ENCODE measurements at regions not wholly inside any gene's neighbourhood (a gene's known extent, or its start where the extent isn't known, plus 50 kb on each side); places are given as distances from the start of the nearest gene placed in this dataset.
"Not testable (repeated sequence)": the region's sequence is repeated elsewhere in the genome, so short reads cannot be mapped to it uniquely, and the experiment has no call there.

- ATAC-seq (ENCODE audit: low FRiP score) = no peak
Observed at GRCh38 chrX:81392396-81392795, 190.5 kb downstream of the SH3BGRL start.

DNA sequence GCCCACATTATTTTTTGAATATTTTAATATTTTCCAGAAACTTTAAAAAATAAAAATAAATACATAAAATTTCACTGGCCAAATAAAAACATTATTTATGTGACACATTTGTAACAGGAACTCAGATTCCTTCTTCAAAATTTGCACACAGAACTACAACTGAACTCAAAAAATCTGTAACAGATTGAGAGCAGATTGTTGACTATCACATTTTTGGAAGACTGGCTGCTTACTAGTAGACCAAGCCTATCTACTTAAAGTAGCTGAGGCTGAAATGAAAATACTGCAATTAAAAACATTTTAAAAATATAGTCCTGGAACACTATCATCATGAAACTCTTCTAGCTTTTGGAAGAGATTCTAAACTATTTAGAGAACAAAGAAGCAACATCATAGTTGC is 203.9 kb downstream of the SH3BGRL start:
- no peak for DNase-seq (ENCODE audit: low spot score)
- TF ChIP-seq, protein P1, sequence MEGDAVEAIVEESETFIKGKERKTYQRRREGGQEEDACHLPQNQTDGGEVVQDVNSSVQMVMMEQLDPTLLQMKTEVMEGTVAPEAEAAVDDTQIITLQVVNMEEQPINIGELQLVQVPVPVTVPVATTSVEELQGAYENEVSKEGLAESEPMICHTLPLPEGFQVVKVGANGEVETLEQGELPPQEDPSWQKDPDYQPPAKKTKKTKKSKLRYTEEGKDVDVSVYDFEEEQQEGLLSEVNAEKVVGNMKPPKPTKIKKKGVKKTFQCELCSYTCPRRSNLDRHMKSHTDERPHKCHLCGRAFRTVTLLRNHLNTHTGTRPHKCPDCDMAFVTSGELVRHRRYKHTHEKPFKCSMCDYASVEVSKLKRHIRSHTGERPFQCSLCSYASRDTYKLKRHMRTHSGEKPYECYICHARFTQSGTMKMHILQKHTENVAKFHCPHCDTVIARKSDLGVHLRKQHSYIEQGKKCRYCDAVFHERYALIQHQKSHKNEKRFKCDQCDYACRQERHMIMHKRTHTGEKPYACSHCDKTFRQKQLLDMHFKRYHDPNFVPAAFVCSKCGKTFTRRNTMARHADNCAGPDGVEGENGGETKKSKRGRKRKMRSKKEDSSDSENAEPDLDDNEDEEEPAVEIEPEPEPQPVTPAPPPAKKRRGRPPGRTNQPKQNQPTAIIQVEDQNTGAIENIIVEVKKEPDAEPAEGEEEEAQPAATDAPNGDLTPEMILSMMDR (IDR thresholded peaks at IDR 0.05) = no peak
- no peak for ATAC-seq (ENCODE audit: low FRiP score)

More at GRCh38 chrX:81392396-81392795, 190.5 kb downstream of the SH3BGRL start:
- DNase-seq (ENCODE audit: low spot score) = no peak
- TF ChIP-seq, protein P1 (IDR thresholded peaks at IDR 0.05) = no peak

DNA sequence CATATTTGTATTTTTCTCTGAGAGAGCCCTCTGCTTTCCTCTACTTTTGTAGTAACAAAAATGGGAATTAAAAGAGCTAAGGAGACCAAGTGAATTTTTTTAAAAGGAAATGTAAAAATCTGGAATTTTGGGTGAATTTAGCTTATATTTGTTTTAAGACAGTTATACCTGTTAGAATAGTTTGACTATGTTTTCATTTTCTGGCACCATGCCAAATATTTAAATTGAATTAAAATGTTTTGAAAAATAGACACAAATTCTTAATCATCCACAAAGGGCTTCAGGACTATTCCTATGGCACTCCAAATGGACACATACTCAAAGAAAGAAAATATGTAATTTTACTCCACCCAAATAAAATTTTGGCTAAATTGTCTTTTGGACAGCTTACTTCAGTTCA is 209.6 kb downstream of the SH3BGRL start:
- DNase-seq (ENCODE audit: low spot score) = no peak
- TF ChIP-seq, protein P1 (IDR thresholded peaks at IDR 0.05) = no peak
- no peak for ATAC-seq (ENCODE audit: low FRiP score)

DNA sequence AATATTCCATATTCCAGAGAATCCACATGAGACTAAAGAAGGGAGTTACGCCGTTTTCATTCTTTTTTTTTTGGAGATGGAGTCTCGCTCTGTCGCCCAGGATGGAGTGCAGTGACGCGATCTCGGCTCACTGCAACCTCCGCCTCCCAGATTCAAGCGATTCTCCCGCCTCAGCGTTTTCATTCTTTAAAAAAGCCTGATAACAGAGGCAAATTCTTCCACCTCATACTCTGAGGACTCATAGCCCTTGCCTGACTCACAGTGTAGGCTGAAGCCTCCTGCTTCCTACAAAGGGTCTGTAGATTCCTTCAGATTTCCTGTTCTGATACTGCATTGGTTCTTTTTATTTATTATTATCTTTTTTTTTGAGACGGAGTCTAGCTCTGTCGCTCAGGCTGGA is 210.5 kb downstream of the SH3BGRL start:
- TF ChIP-seq, protein P1 (IDR thresholded peaks at IDR 0.05) = no peak
- no peak for ATAC-seq (ENCODE audit: low FRiP score)
- DNase-seq (ENCODE audit: low spot score) = no peak

DNA sequence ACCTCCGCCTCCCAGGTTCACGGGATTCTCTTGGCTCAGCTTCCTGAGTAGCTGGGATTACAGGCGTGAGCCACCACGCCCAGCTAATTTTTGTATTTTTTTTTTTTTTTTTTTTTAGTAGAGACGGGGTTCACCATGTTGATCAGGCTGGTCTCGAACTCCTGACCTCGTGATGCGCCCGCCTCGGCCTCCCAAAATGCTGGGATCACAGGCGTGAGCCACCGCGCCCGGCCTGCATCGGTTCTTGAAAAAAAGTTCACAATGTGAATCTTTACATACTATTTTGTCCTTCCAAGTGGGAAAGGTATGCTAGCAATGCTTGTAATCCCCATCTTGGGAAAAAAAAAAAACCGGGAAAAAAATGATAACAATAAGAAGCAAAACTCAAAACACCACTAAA is 211.0 kb downstream of the SH3BGRL start:
- not testable (repeated sequence) for DNase-seq (ENCODE audit: low spot score); ATAC-seq (ENCODE audit: low FRiP score)

DNA sequence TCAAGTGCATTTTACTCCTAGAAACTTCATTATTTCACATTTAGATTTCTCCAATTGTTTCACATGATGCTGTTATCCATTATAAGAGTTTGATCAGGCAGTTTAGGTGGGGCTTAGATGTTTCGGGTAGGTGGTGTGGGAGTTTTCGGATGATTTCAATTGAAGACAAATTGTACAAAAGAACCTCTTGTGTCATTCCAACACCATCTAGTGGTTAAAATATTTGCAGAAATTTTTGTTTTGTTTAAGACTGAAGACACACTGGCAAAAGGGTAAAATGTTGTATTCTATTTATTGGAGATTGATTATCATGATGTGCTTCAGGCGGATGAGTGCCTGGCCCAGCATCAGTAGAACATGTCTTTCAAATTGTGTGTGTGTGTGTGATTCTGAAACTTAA is 212.7 kb downstream of the SH3BGRL start:
- no peak for ATAC-seq (ENCODE audit: low FRiP score)
- DNase-seq (ENCODE audit: low spot score) = no peak
- TF ChIP-seq, protein P1 (IDR thresholded peaks at IDR 0.05) = no peak

Measured in omental fat pad (tissue), 3 donors.